CD1c-positive myeloid dendritic cell (primary cell): ENCODE measurements at regions not wholly inside any gene's neighbourhood (a gene's known extent, or its start where the extent isn't known, plus 50 kb on each side); places are given as distances from the start of the nearest gene placed in this dataset.

Experiments used
- DNase-seq: peaks from one replicate; pipeline ENCODE4 v3.0.0-alpha.2; 2016; ENCODE audit errors: extremely low spot score

GRCh38 chr5:38099205-38100168 lies 158.9 kb upstream of the EGFLAM start:
- no peak for DNase-seq

GRCh38 chr5:38094889-38095288 lies 163.5 kb upstream of the EGFLAM start:
- no peak for DNase-seq

- DNase-seq: no peak
These were observed 164.5 kb upstream of the EGFLAM start for GRCh38 chr5:38093855-38094254.

- DNase-seq: no peak
These were observed 171.6 kb upstream of the EGFLAM start for GRCh38 chr5:38086777-38087176.

- DNase-seq: no peak
These were observed 178.5 kb upstream of the EGFLAM start for GRCh38 chr5:38079620-38080402.

GRCh38 chr5:38078161-38078560 lies 180.2 kb upstream of the EGFLAM start:
- no peak for DNase-seq

GRCh38 chr5:38077652-38078051 lies 180.7 kb upstream of the EGFLAM start:
- DNase-seq: no peak

- no peak for DNase-seq
These were observed 186.3 kb upstream of the EGFLAM start for GRCh38 chr5:38071831-38072694.

- DNase-seq: no peak
These were observed 187.9 kb upstream of the EGFLAM start for GRCh38 chr5:38070304-38070950.

- DNase-seq: no peak
These were observed 189.0 kb upstream of the EGFLAM start for GRCh38 chr5:38069360-38069759.

GRCh38 chr5:38060354-38060753 lies 198.0 kb upstream of the EGFLAM start:
- DNase-seq: no peak

GRCh38 chr5:38059876-38060275 lies 198.5 kb upstream of the EGFLAM start:
- no peak for DNase-seq

- no peak for DNase-seq
These were observed 206.4 kb upstream of the EGFLAM start for GRCh38 chr5:38051711-38052511.

GRCh38 chr5:38048400-38048799 lies 208.6 kb upstream of the GDNF start:
- no peak for DNase-seq

- DNase-seq: no peak
These were observed 206.3 kb upstream of the GDNF start for GRCh38 chr5:38046103-38046502.

- DNase-seq: no peak
These were observed 205.6 kb upstream of the GDNF start for GRCh38 chr5:38045446-38045845.

GRCh38 chr5:38039826-38040225 lies 200.0 kb upstream of the GDNF start:
- no peak for DNase-seq

GRCh38 chr5:38039091-38039490 lies 199.2 kb upstream of the GDNF start:
- DNase-seq: no peak

- no peak for DNase-seq
These were observed 196.9 kb upstream of the GDNF start for GRCh38 chr5:38036765-38037164.

- DNase-seq: no peak
These were observed 192.3 kb upstream of the GDNF start for GRCh38 chr5:38032149-38032548.

- DNase-seq: no peak
These were observed 191.5 kb upstream of the GDNF start for GRCh38 chr5:38031304-38031703.
